CD14-positive monocyte (primary cell): ENCODE measurements at regions not wholly inside any gene's neighbourhood (a gene's known extent, or its start where the extent isn't known, plus 50 kb on each side); places are given as distances from the start of the nearest gene placed in this dataset.

Experiments used
- DNase-seq, 3 donors: peaks; one replicate each; pipeline ENCODE4 v3.0.0-alpha.2; 2011 to 2022
- H2AFZ ChIP-seq: 2 replicates; pipeline ENCODE4 v1.6.0; 2012; ENCODE audit warnings: mild to moderate bottlenecking, low read depth, low read length, inconsistent platforms; ENCODE audit not compliant: insufficient read depth, poor library complexity, severe bottlenecking
- H3K27ac ChIP-seq, 2 donors: 1 replicate in 1 of 2; 2 replicates in 1 of 2; pipeline ENCODE4 v1.5.1; 2012 to 2013; ENCODE audit warnings: low read length in 2 of 2, control low read depth in 1 of 2, inconsistent platforms in 1 of 2, low read depth in 1 of 2, mild to moderate bottlenecking in 1 of 2
- H3K27me3 ChIP-seq, 2 donors: one replicate each; pipeline versions ENCODE4 v1.6.0 to v1.6.1; 2011 to 2013; ENCODE audit warnings: low read length in 2 of 2; ENCODE audit not compliant: control insufficient read depth in 2 of 2, insufficient read depth in 2 of 2
- H3K36me3 ChIP-seq, 2 donors: replicated peaks in 1 of 2; 1 replicate in 1 of 2; 2 replicates in 1 of 2; pipeline versions ENCODE4 v1.5.1 to v1.6.1; 2012 to 2013; ENCODE audit warnings: low read length in 2 of 2, control low read depth in 1 of 2, inconsistent platforms in 1 of 2, mild to moderate bottlenecking in 1 of 2; ENCODE audit not compliant: insufficient read depth in 2 of 2, control insufficient read depth in 1 of 2
- H3K4me1 ChIP-seq, 2 donors: 1 replicate in 1 of 2; 2 replicates in 1 of 2; pipeline versions ENCODE4 v1.5.1 to v1.6.1; 2012 to 2013; ENCODE audit warnings: low read length in 2 of 2, control low read depth in 1 of 2, inconsistent platforms in 1 of 2, mild to moderate bottlenecking in 1 of 2, moderate library complexity in 1 of 2; ENCODE audit not compliant: insufficient read depth in 2 of 2, control insufficient read depth in 1 of 2
- H3K4me2 ChIP-seq: replicated peaks from 2 replicates; pipeline ENCODE3; 2012; ENCODE audit warnings: low read length, moderate library complexity, mild to moderate bottlenecking; ENCODE audit not compliant: poor library complexity, severe bottlenecking; ENCODE audit errors: extremely low read depth
- H3K4me3 ChIP-seq, 3 experiments: fragments of 200-600 bp in 1 of 3; sonication (generic) in 1 of 3; replicated peaks in 1 of 3; 1 replicate in 2 of 3; 2 replicates in 1 of 3; pipeline ENCODE4 v1.5.1; 2011 to 2013; ENCODE audit warnings: low read length in 3 of 3, mild to moderate bottlenecking in 3 of 3, control low read depth in 2 of 3, low read depth in 2 of 3, inconsistent platforms in 1 of 3, moderate library complexity in 1 of 3
- H3K79me2 ChIP-seq: 2 replicates; pipeline ENCODE4 v1.6.0; 2012; ENCODE audit warnings: mild to moderate bottlenecking, control low read depth, inconsistent platforms, low read length, moderate library complexity; ENCODE audit not compliant: insufficient read depth
- H3K9ac ChIP-seq: 2 replicates; pipeline ENCODE4 v1.6.0; 2017; ENCODE audit warnings: low read length, mild to moderate bottlenecking; ENCODE audit not compliant: insufficient read depth, poor library complexity, severe bottlenecking
- H3K9me3 ChIP-seq, 2 donors: replicated peaks in 1 of 2; 1 replicate in 1 of 2; 2 replicates in 1 of 2; pipeline versions ENCODE4 v1.5.1 to v1.6.1; 2012 to 2013; ENCODE audit warnings: low read length in 2 of 2, control low read depth in 1 of 2; ENCODE audit not compliant: control insufficient read depth in 1 of 2, insufficient read depth in 1 of 2
- H4K20me1 ChIP-seq: 2 replicates; pipeline ENCODE4 v1.6.0; 2012; ENCODE audit warnings: mild to moderate bottlenecking, low read length, control low read depth, moderate library complexity; ENCODE audit not compliant: insufficient read depth
- H3K27ac Mint-ChIP-seq, 7 donors: one replicate each; pipeline ENCODE4 v1.8.0; 2020; ENCODE audit warnings: mild to moderate bottlenecking in 7 of 7, mixed read lengths in 7 of 7, moderate library complexity in 6 of 7, inconsistent platforms in 2 of 7
- H3K27me3 Mint-ChIP-seq, 3 donors: one replicate each; pipeline ENCODE4 v1.8.0; 2021 to 2022; ENCODE audit warnings: low read depth in 3 of 3, mild to moderate bottlenecking in 3 of 3, mixed read lengths in 3 of 3, moderate library complexity in 3 of 3, inconsistent platforms in 1 of 3
- H3K36me3 Mint-ChIP-seq, 2 donors: one replicate each; pipeline ENCODE4 v1.8.0; 2020; ENCODE audit warnings: mixed read lengths in 2 of 2, inconsistent platforms in 1 of 2, mild to moderate bottlenecking in 1 of 2
- H3K4me1 Mint-ChIP-seq: one replicate; pipeline ENCODE4 v1.8.0; 2020; ENCODE audit warnings: mild to moderate bottlenecking, mixed read lengths
- H3K4me3 Mint-ChIP-seq, 2 donors: one replicate each; pipeline ENCODE4 v1.8.0; 2020; ENCODE audit warnings: mild to moderate bottlenecking in 2 of 2, mixed read lengths in 2 of 2, moderate library complexity in 1 of 2
- H3K9me3 Mint-ChIP-seq, 7 donors: one replicate each; pipeline ENCODE4 v1.8.0; 2020 to 2022; ENCODE audit warnings: mixed read lengths in 7 of 7, mild to moderate bottlenecking in 6 of 7, moderate library complexity in 6 of 7, inconsistent platforms in 2 of 7
- WGBS: methylation state at CpG from one replicate; pipeline ENCODE4 v1.1.5; 2013; ENCODE audit warnings: missing lambda C conversion rate; ENCODE audit not compliant: insufficient coverage; 5-methylcytosine and 5-hydroxymethylcytosine counted together
- intact Hi-C, 2 donors: fragments of 100-400 bp; cut with micrococcal nuclease; formaldehyde crosslinking; loops; one replicate each; pipeline versions ENCODE4 v1.15.0 to v1.15.1; 2023
- TF ChIP-seq, protein P1 (sequence below): fragments of 200-600 bp; IDR thresholded peaks from one replicate; pipeline ENCODE4 v1.8.0; 2022; ENCODE audit warnings: antibody characterized with exemption, mild to moderate bottlenecking

DNA sequence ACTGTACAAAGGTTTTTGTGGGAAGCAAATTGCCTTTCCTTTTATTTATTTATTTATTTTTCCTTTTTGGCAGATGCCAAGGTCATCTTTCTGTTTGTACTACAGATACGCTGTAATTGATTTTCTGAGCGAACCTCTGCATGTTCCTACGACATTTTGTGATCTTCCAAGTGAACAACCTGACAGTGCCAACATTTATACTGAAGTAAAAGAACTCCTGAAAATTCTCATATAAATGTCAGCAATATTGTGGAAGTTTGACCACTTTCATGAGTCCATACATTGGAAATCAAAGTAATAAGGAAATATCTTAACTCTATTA lies 86.8 kb upstream of the EEPD1 start:
- no peak overlapping the region for H3K27ac Mint-ChIP-seq
- intact Hi-C loops = no loop called here
- Histone ChIP-seq H3K4me2 (no peak overlapping the region), H3K79me2 (no peaks in the 10 kb centered on the region), H3K4me3 (no peak overlapping the region), H3K9me3 (peaks cover 3 to 4% of the 10 kb centered on the region in 2 donors), H3K9ac (no peak overlapping the region), H3K4me1 (peaks cover 4 to 7% of the 10 kb centered on the region in 2 donors), H3K27me3 (no peaks in the 10 kb centered on the region), H4K20me1 (no peaks in the 10 kb centered on the region), H2AFZ (no peak overlapping the region), H3K27ac (no peak overlapping the region), H3K36me3 (no peaks in the 10 kb centered on the region)
- H3K36me3 Mint-ChIP-seq = no peaks in the 10 kb centered on the region
- H3K27me3 Mint-ChIP-seq = peaks cover 2 to 5% (median 3%) of the 10 kb centered on the region in 3 donors
- peaks cover 3 to 8% (median 6%) of the 10 kb centered on the region in 7 donors for H3K9me3 Mint-ChIP-seq
- TF ChIP-seq, protein P1, sequence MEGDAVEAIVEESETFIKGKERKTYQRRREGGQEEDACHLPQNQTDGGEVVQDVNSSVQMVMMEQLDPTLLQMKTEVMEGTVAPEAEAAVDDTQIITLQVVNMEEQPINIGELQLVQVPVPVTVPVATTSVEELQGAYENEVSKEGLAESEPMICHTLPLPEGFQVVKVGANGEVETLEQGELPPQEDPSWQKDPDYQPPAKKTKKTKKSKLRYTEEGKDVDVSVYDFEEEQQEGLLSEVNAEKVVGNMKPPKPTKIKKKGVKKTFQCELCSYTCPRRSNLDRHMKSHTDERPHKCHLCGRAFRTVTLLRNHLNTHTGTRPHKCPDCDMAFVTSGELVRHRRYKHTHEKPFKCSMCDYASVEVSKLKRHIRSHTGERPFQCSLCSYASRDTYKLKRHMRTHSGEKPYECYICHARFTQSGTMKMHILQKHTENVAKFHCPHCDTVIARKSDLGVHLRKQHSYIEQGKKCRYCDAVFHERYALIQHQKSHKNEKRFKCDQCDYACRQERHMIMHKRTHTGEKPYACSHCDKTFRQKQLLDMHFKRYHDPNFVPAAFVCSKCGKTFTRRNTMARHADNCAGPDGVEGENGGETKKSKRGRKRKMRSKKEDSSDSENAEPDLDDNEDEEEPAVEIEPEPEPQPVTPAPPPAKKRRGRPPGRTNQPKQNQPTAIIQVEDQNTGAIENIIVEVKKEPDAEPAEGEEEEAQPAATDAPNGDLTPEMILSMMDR = no peak
- no peak overlapping the region for H3K4me3 Mint-ChIP-seq
- WGBS = no CpG with 5 or more reads among the region's 3 CpGs
- peaks cover 9% of the 10 kb centered on the region for H3K4me1 Mint-ChIP-seq
- DNase-seq = no peak

DNA sequence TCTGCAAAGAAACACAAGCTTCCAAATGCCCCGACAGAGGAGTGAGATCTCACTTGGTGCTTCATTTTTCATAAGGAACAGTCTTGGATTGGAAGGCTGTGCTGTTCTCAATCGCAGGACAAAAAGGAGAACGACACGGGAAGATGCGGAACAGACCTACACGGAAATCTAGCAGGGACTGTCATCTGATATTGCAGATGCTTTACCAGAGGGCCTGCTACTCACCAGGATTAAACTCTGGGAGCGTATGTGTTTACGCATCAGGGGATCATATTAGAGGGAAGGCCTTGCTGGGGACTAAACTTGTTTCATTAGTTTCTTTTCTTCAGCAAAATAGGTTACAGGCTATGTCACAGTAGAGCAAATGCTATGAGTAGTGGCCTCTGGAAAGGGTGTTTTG lies 82.8 kb upstream of the EEPD1 start:
- Histone ChIP-seq H3K4me3 (no peak overlapping the region), H3K79me2 (no peaks in the 10 kb centered on the region), H3K9ac (no peak overlapping the region), H2AFZ (no peak overlapping the region), H4K20me1 (no peaks in the 10 kb centered on the region), H3K27ac (no peak overlapping the region), H3K4me2 (no peak overlapping the region), H3K36me3 (no peaks in the 10 kb centered on the region), H3K27me3 (no peaks in the 10 kb centered on the region), H3K4me1 (peaks cover 4 to 7% of the 10 kb centered on the region in 2 donors), H3K9me3 (peaks cover 3 to 4% of the 10 kb centered on the region in 2 donors)
- 97% methylated on average over 8 of the region's 8 CpGs for WGBS
- Mint-ChIP-seq H3K27ac (no peak overlapping the region), H3K4me1 (peaks cover 9% of the 10 kb centered on the region), H3K27me3 (peaks cover 2 to 4% (median 3%) of the 10 kb centered on the region in 3 donors), H3K4me3 (no peak overlapping the region), H3K36me3 (no peaks in the 10 kb centered on the region), H3K9me3 (peaks cover 3 to 8% (median 6%) of the 10 kb centered on the region in 7 donors)
- TF ChIP-seq, protein P1 = no peak
- no peak for DNase-seq
- intact Hi-C loops = no loop called here
